Liver (tissue), 3 donors: ENCODE measurements at regions not wholly inside any gene's neighbourhood (a gene's known extent, or its start where the extent isn't known, plus 50 kb on each side); places are given as distances from the start of the nearest gene placed in this dataset.

Experiments
- GABPA ChIP-seq, 2 donors: IDR thresholded peaks in 1 of 2; conservative IDR thresholded peaks in 1 of 2; 2 replicates each; pipeline ENCODE4 v1.6.1; 2016; ENCODE audit warnings: antibody characterized with exemption in 2 of 2, mild to moderate bottlenecking in 1 of 2, moderate library complexity in 1 of 2
- HNF4A ChIP-seq, 2 donors: conservative IDR thresholded peaks; 2 replicates each; pipeline ENCODE4 v1.6.1; 2016; ENCODE audit warnings: antibody characterized with exemption in 2 of 2, mild to moderate bottlenecking in 2 of 2
- HNF4G ChIP-seq: IDR thresholded peaks from 2 replicates; pipeline ENCODE4 v1.6.1; 2016; ENCODE audit warnings: antibody characterized with exemption
- JUND ChIP-seq, 2 donors: IDR thresholded peaks; 2 replicates each; pipeline ENCODE4 v1.6.1; 2016; ENCODE audit warnings: antibody characterized with exemption in 2 of 2
- RAD21 ChIP-seq, 2 donors: IDR thresholded peaks; 2 replicates each; pipeline ENCODE4 v1.6.1; 2016; ENCODE audit warnings: antibody characterized with exemption in 2 of 2, mild to moderate bottlenecking in 2 of 2
- SP1 ChIP-seq: IDR thresholded peaks from 2 replicates; pipeline ENCODE4 v1.6.1; 2018; ENCODE audit warnings: antibody characterized with exemption, mild to moderate bottlenecking
- TAF1 ChIP-seq: conservative IDR thresholded peaks from 2 replicates; pipeline ENCODE4 v1.6.1; 2016; ENCODE audit warnings: antibody characterized with exemption, mild to moderate bottlenecking
- YY1 ChIP-seq: IDR thresholded peaks from 2 replicates; pipeline ENCODE4 v1.6.1; 2016; ENCODE audit warnings: antibody characterized with exemption, mild to moderate bottlenecking
- TF ChIP-seq, protein P1 (sequence below): IDR thresholded peaks from 2 replicates; pipeline ENCODE4 v1.6.1; 2016; ENCODE audit warnings: antibody characterized with exemption, mild to moderate bottlenecking
- TF ChIP-seq, protein P2 (sequence below): fragments of 150-350 bp; IDR thresholded peaks from 2 replicates; pipeline ENCODE4 v1.5.1; 2017; ENCODE audit warnings: improper control_type of control experiment, low read depth, low read length; ENCODE audit not compliant: missing input control
- TF ChIP-seq, protein P3 (sequence below): IDR thresholded peaks from 2 replicates; pipeline ENCODE4 v1.6.1; 2016; ENCODE audit warnings: antibody characterized with exemption
- TF ChIP-seq, protein P4 (sequence below): IDR thresholded peaks from 2 replicates; pipeline ENCODE4 v1.6.1; 2016; ENCODE audit warnings: antibody characterized with exemption
- TF ChIP-seq, protein P5 (sequence below): IDR thresholded peaks from 2 replicates; pipeline ENCODE4 v1.6.1; 2016; ENCODE audit warnings: antibody characterized with exemption
- donor health status: healthy.
- donor health status: healthy.

DNA sequence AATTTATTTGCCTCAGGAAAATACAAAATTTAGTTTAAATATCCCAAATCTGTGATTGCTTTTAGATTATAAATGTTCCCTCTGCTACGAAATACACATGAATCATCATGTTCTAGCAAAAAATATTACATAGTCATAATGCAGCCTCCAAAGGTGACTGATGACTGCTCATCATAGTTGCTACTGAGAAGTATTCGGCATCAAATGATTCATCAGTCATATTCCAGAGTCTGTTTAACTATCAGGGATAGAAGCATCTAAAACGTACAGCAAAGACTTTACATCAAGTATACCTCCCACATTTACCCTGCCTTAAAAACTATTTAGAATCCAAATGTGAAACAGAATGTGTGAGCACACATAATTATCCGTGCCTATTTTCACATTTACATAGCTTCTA lies 626.0 kb downstream of the CDH26 start:
- TF ChIP-seq TAF1 (no peak), GABPA (IDR thresholded peaks at IDR 0.05 in 1 of 2, conservative IDR thresholded peaks at IDR 0.05 in 1 of 2) (no peak), SP1 (no peak), YY1 (no peak), JUND (IDR thresholded peaks at IDR 0.05) (no peak), HNF4A (conservative IDR thresholded peaks at IDR 0.05) (no peak), RAD21 (IDR thresholded peaks at IDR 0.05) (no peak), HNF4G (no peak)
- TF ChIP-seq, protein P1, sequence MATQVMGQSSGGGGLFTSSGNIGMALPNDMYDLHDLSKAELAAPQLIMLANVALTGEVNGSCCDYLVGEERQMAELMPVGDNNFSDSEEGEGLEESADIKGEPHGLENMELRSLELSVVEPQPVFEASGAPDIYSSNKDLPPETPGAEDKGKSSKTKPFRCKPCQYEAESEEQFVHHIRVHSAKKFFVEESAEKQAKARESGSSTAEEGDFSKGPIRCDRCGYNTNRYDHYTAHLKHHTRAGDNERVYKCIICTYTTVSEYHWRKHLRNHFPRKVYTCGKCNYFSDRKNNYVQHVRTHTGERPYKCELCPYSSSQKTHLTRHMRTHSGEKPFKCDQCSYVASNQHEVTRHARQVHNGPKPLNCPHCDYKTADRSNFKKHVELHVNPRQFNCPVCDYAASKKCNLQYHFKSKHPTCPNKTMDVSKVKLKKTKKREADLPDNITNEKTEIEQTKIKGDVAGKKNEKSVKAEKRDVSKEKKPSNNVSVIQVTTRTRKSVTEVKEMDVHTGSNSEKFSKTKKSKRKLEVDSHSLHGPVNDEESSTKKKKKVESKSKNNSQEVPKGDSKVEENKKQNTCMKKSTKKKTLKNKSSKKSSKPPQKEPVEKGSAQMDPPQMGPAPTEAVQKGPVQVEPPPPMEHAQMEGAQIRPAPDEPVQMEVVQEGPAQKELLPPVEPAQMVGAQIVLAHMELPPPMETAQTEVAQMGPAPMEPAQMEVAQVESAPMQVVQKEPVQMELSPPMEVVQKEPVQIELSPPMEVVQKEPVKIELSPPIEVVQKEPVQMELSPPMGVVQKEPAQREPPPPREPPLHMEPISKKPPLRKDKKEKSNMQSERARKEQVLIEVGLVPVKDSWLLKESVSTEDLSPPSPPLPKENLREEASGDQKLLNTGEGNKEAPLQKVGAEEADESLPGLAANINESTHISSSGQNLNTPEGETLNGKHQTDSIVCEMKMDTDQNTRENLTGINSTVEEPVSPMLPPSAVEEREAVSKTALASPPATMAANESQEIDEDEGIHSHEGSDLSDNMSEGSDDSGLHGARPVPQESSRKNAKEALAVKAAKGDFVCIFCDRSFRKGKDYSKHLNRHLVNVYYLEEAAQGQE: no peak
- TF ChIP-seq, protein P2, sequence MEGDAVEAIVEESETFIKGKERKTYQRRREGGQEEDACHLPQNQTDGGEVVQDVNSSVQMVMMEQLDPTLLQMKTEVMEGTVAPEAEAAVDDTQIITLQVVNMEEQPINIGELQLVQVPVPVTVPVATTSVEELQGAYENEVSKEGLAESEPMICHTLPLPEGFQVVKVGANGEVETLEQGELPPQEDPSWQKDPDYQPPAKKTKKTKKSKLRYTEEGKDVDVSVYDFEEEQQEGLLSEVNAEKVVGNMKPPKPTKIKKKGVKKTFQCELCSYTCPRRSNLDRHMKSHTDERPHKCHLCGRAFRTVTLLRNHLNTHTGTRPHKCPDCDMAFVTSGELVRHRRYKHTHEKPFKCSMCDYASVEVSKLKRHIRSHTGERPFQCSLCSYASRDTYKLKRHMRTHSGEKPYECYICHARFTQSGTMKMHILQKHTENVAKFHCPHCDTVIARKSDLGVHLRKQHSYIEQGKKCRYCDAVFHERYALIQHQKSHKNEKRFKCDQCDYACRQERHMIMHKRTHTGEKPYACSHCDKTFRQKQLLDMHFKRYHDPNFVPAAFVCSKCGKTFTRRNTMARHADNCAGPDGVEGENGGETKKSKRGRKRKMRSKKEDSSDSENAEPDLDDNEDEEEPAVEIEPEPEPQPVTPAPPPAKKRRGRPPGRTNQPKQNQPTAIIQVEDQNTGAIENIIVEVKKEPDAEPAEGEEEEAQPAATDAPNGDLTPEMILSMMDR: no peak
- TF ChIP-seq, protein P3, sequence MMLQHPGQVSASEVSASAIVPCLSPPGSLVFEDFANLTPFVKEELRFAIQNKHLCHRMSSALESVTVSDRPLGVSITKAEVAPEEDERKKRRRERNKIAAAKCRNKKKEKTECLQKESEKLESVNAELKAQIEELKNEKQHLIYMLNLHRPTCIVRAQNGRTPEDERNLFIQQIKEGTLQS: no peak
- TF ChIP-seq, protein P4, sequence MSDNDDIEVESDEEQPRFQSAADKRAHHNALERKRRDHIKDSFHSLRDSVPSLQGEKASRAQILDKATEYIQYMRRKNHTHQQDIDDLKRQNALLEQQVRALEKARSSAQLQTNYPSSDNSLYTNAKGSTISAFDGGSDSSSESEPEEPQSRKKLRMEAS: no peak
- TF ChIP-seq, protein P5, sequence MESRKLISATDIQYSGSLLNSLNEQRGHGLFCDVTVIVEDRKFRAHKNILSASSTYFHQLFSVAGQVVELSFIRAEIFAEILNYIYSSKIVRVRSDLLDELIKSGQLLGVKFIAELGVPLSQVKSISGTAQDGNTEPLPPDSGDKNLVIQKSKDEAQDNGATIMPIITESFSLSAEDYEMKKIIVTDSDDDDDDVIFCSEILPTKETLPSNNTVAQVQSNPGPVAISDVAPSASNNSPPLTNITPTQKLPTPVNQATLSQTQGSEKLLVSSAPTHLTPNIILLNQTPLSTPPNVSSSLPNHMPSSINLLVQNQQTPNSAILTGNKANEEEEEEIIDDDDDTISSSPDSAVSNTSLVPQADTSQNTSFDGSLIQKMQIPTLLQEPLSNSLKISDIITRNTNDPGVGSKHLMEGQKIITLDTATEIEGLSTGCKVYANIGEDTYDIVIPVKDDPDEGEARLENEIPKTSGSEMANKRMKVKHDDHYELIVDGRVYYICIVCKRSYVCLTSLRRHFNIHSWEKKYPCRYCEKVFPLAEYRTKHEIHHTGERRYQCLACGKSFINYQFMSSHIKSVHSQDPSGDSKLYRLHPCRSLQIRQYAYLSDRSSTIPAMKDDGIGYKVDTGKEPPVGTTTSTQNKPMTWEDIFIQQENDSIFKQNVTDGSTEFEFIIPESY: no peak
